ENCODE measurements at regions not wholly inside any gene's neighbourhood (a gene's known extent, or its start where the extent isn't known, plus 50 kb on each side); places are given as distances from the start of the nearest gene placed in this dataset.

- ChIA-PET CTCF (no interaction called here), POLR2A (no interaction called here)
- no peak overlapping the region for H3K9ac ChIP-seq (replicated peaks; ENCODE audit: extremely low read depth, insufficient read depth, low read length)
- no peaks in the 10 kb centered on the region for H3K9me1 ChIP-seq (replicated peaks; ENCODE audit: control insufficient read depth, extremely low read depth, insufficient read depth, low read length)
- H3K79me2 ChIP-seq (ENCODE audit: control insufficient read depth, insufficient read depth, low read length): no peaks in the 10 kb centered on the region
- no TSS peak for BruUV-seq (replicated peaks)
- no peaks in the 10 kb centered on the region for H3K4me1 ChIP-seq (ENCODE audit: control insufficient read depth, extremely low read depth, insufficient read depth, low read length)
- no peak for FAIRE-seq
- no peak overlapping the region for H3K27ac ChIP-seq (ENCODE audit: insufficient read depth, low read depth, low read length)
- peaks cover 2% of the 10 kb centered on the region for H3K9me3 ChIP-seq (replicated peaks; ENCODE audit: control insufficient read depth, insufficient read depth, low read length)
- intact Hi-C loops (cut with micrococcal nuclease): no loop called here
- dilution Hi-C loops (cut with MboI; ENCODE audit: extremely low pct_ligation_motif_present, low sequenced_read_pairs): no loop called here
- no peak overlapping the region for H2AFZ ChIP-seq (ENCODE audit: low read depth, low read length)
- no peaks in the 10 kb centered on the region for H4K20me1 ChIP-seq (replicated peaks; ENCODE audit: control insufficient read depth, extremely low read depth, insufficient read depth, low read length)
- DNase-seq (ENCODE audit: low read depth, low spot score): no peak
- no peaks in the 10 kb centered on the region for H3K27me3 ChIP-seq (ENCODE audit: control insufficient read depth in 2 of 2, insufficient read depth in 2 of 2, low read length in 2 of 2)
- no peaks in the 10 kb centered on the region for H3K36me3 ChIP-seq (ENCODE audit: control insufficient read depth in 2 of 2, extremely low read depth in 1 of 2, insufficient read depth in 2 of 2, low read length in 2 of 2)
- H3K4me2 ChIP-seq (ENCODE audit: insufficient read depth, low read length): no peak overlapping the region
- no peak for TF ChIP-seq EZH2 (IDR thresholded peaks at IDR 0.05; ENCODE audit: borderline replicate concordance, low read depth, low read length, severe bottlenecking)
- no peak for TF ChIP-seq FOS (IDR thresholded peaks at IDR 0.05; ENCODE audit: borderline replicate concordance, insufficient read depth, low read length)
- no peak for TF ChIP-seq JUN (IDR thresholded peaks at IDR 0.05; ENCODE audit: borderline replicate concordance, insufficient read depth, insufficient read length, low read depth)
- TF ChIP-seq POLR2AphosphoS5 (IDR thresholded peaks at IDR 0.05; ENCODE audit: insufficient read depth, low read depth, low read length): no peak
- no peak for TF ChIP-seq CTCF (IDR thresholded peaks at IDR 0.05; ENCODE audit: extremely low read depth in 1 of 2, insufficient read depth in 1 of 2, low read depth in 1 of 2, low read length in 2 of 2)
- no peak for TF ChIP-seq POLR2A (IDR thresholded peaks at IDR 0.05; ENCODE audit: low read depth, low read length)
- no peak for TF ChIP-seq MYC (IDR thresholded peaks at IDR 0.05; ENCODE audit: low read depth, low read length)
- no peak for TF ChIP-seq MAX (IDR thresholded peaks at IDR 0.05; ENCODE audit: insufficient read depth, insufficient read length)
- no peak for TF ChIP-seq GATA2 (IDR thresholded peaks at IDR 0.05; ENCODE audit: insufficient read depth, insufficient read length, low read depth, low read length)
- H3K4me3 ChIP-seq (replicated peaks in 1 of 3; ENCODE audit: insufficient read depth in 1 of 3, low read depth in 1 of 3, low read length in 3 of 3): no peak overlapping the region
Observed at GRCh38 chr5:27269766-27270165, 231.4 kb upstream of the CDH9 start.

All from endothelial cell of umbilical vein (primary cell).